H9 (cell line): ENCODE measurements at regions not wholly inside any gene's neighbourhood (a gene's known extent, or its start where the extent isn't known, plus 50 kb on each side); places are given as distances from the start of the nearest gene placed in this dataset.

Source experiments
- DNase-seq: peaks from one replicate; pipeline ENCODE4 v3.0.0-alpha.2; 2017
- H2AFZ ChIP-seq: one replicate; pipeline ENCODE4 v1.6.1; 2013; ENCODE audit warnings: mild to moderate bottlenecking, low read length, control low read depth, moderate library complexity
- H2AK5ac ChIP-seq: 2 replicates; pipeline ENCODE4 v1.6.1; 2013; ENCODE audit warnings: low read length, control low read depth, mixed read lengths; ENCODE audit not compliant: insufficient read length
- H2BK120ac ChIP-seq: one replicate; pipeline ENCODE4 v1.6.1; 2013; ENCODE audit warnings: low read depth, mild to moderate bottlenecking, low read length, control low read depth, inconsistent platforms; ENCODE audit not compliant: poor library complexity, severe bottlenecking
- H2BK12ac ChIP-seq: 2 replicates; pipeline ENCODE4 v1.6.1; 2013; ENCODE audit warnings: low read length, control low read depth, mixed read lengths, low read depth; ENCODE audit not compliant: insufficient read length
- H2BK15ac ChIP-seq: 2 replicates; pipeline ENCODE4 v1.6.1; 2013; ENCODE audit warnings: low read depth, low read length, control low read depth
- H2BK20ac ChIP-seq: one replicate; pipeline ENCODE4 v1.6.1; 2013; ENCODE audit warnings: low read depth, mild to moderate bottlenecking, low read length, control low read depth, inconsistent platforms; ENCODE audit not compliant: poor library complexity, severe bottlenecking
- H2BK5ac ChIP-seq: 2 replicates; pipeline ENCODE4 v1.6.1; 2013; ENCODE audit warnings: low read length, control low read depth, mixed read lengths; ENCODE audit not compliant: insufficient read length
- H3K14ac ChIP-seq: 2 replicates; pipeline ENCODE4 v1.6.1; 2013; ENCODE audit warnings: low read length, control low read depth; ENCODE audit not compliant: insufficient read depth
- H3K18ac ChIP-seq: 2 replicates; pipeline ENCODE4 v1.6.1; 2013; ENCODE audit warnings: low read depth, mild to moderate bottlenecking, mixed read lengths, low read length, control low read depth; ENCODE audit not compliant: insufficient read length
- H3K23ac ChIP-seq: 2 replicates; pipeline ENCODE4 v1.6.1; 2013; ENCODE audit warnings: low read length, control low read depth, mixed read lengths, low read depth; ENCODE audit not compliant: insufficient read length
- H3K23me2 ChIP-seq: 2 replicates; pipeline ENCODE4 v1.6.1; 2013; ENCODE audit warnings: low read depth, mild to moderate bottlenecking, mixed read lengths, low read length, control low read depth; ENCODE audit not compliant: insufficient read length, poor library complexity, severe bottlenecking
- H3K27ac ChIP-seq: 2 replicates; pipeline ENCODE4 v1.5.1; 2013; ENCODE audit warnings: low read length, control low read depth, mixed read lengths, low read depth; ENCODE audit not compliant: insufficient read length
- H3K27me3 ChIP-seq: 2 replicates; pipeline ENCODE4 v1.6.1; 2013; ENCODE audit warnings: low read length, control low read depth, inconsistent platforms; ENCODE audit not compliant: insufficient read depth
- H3K4ac ChIP-seq: 2 replicates; pipeline ENCODE4 v1.6.1; 2013; ENCODE audit warnings: low read depth, mild to moderate bottlenecking, control low read depth, inconsistent platforms, low read length, moderate library complexity
- H3K4me1 ChIP-seq: 2 replicates; pipeline ENCODE4 v1.6.1; 2013; ENCODE audit warnings: low read length, control low read depth, inconsistent platforms; ENCODE audit not compliant: insufficient read depth
- H3K4me2 ChIP-seq: 2 replicates; pipeline ENCODE4 v1.6.1; 2013; ENCODE audit warnings: low read length, control low read depth, mixed read lengths; ENCODE audit not compliant: insufficient read length, insufficient read depth
- H3K56ac ChIP-seq: 2 replicates; pipeline ENCODE4 v1.6.1; 2013; ENCODE audit warnings: low read depth, mild to moderate bottlenecking, mixed read lengths, low read length, control low read depth; ENCODE audit not compliant: insufficient read length
- H3K79me1 ChIP-seq: 2 replicates; pipeline ENCODE4 v1.6.1; 2013; ENCODE audit warnings: low read depth, mild to moderate bottlenecking, moderate library complexity, low read length, control low read depth, inconsistent platforms; ENCODE audit not compliant: insufficient read depth, poor library complexity, severe bottlenecking
- H3K79me2 ChIP-seq: 2 replicates; pipeline ENCODE4 v1.6.1; 2013; ENCODE audit warnings: low read length, control low read depth, inconsistent platforms; ENCODE audit not compliant: insufficient read depth
- H3K9ac ChIP-seq: 2 replicates; pipeline ENCODE4 v1.6.1; 2013; ENCODE audit warnings: low read length, control low read depth, mixed read lengths; ENCODE audit not compliant: insufficient read length; ENCODE audit errors: extremely low read depth
- H3K9me3 ChIP-seq: one replicate; pipeline ENCODE4 v1.6.1; 2013; ENCODE audit warnings: low read depth, low read length, inconsistent platforms; ENCODE audit not compliant: control insufficient read depth
- H3T11ph ChIP-seq: one replicate; pipeline ENCODE4 v1.6.1; 2013; ENCODE audit warnings: mild to moderate bottlenecking, low read length, control low read depth, inconsistent platforms
- H4K20me1 ChIP-seq: one replicate; pipeline ENCODE4 v1.6.1; 2013; ENCODE audit not compliant: control insufficient read depth, insufficient read length, insufficient read depth
- H4K5ac ChIP-seq: 2 replicates; pipeline ENCODE4 v1.6.1; 2013; ENCODE audit warnings: low read depth, mild to moderate bottlenecking, mixed read lengths, low read length, control low read depth; ENCODE audit not compliant: insufficient read length
- H4K8ac ChIP-seq: replicated peaks from 2 replicates; pipeline ENCODE4 v1.6.1; 2013; ENCODE audit warnings: low read length, control low read depth, mixed read lengths, low read depth; ENCODE audit not compliant: insufficient read length
- H4K91ac ChIP-seq: 2 replicates; pipeline ENCODE4 v1.6.1; 2013; ENCODE audit warnings: low read depth, mild to moderate bottlenecking, moderate library complexity, mixed read lengths, low read length, control low read depth; ENCODE audit not compliant: insufficient read length
- H3K27ac Mint-ChIP-seq, 3 experiments: 2 replicates in 2 of 3; 3 replicates in 1 of 3; pipeline ENCODE4 v1.8.0; 2020 to 2021; ENCODE audit warnings: mixed read lengths in 3 of 3, mild to moderate bottlenecking in 1 of 3, moderate library complexity in 1 of 3
- H3K27me3 Mint-ChIP-seq: 2 replicates; pipeline ENCODE4 v1.8.0; 2021; ENCODE audit warnings: low read depth, mild to moderate bottlenecking, moderate library complexity, mixed read lengths
- H3K36me3 Mint-ChIP-seq, 3 experiments: 2 replicates in 2 of 3; 3 replicates in 1 of 3; pipeline ENCODE4 v1.8.0; 2020 to 2021; ENCODE audit warnings: low read depth in 3 of 3, mixed read lengths in 3 of 3; ENCODE audit not compliant: insufficient read depth in 1 of 3
- H3K4me1 Mint-ChIP-seq, 2 experiments: 2 replicates each; pipeline ENCODE4 v1.8.0; 2020; ENCODE audit warnings: mixed read lengths in 2 of 2
- H3K4me3 Mint-ChIP-seq, 2 experiments: 2 replicates in 1 of 2; 3 replicates in 1 of 2; pipeline ENCODE4 v1.8.0; 2020 to 2021; ENCODE audit warnings: mild to moderate bottlenecking in 2 of 2, mixed read lengths in 2 of 2, moderate library complexity in 1 of 2
- H3K9me3 Mint-ChIP-seq, 2 experiments: 2 replicates in 1 of 2; 3 replicates in 1 of 2; pipeline ENCODE4 v1.8.0; 2020; ENCODE audit warnings: mild to moderate bottlenecking in 2 of 2, mixed read lengths in 2 of 2, moderate library complexity in 1 of 2
- WGBS: extraction: QIAGEN DNeasy Blood & Tissue Kit; methylation state at CpG from one replicate; pipeline ENCODE4 v1.1.7; 2013; ENCODE audit warnings: missing lambda C conversion rate, low lambda C conversion rate, mixed read lengths; ENCODE audit not compliant: insufficient read length; ENCODE audit errors: extremely low coverage; 5-methylcytosine and 5-hydroxymethylcytosine counted together
- TF ChIP-seq, protein P1 (sequence below): fragments of 200-600 bp; sonication (generic); conservative IDR thresholded peaks from 3 replicates; pipeline ENCODE4 v1.8.0; 2021; ENCODE audit warnings: antibody characterized with exemption, mild to moderate bottlenecking

DNA sequence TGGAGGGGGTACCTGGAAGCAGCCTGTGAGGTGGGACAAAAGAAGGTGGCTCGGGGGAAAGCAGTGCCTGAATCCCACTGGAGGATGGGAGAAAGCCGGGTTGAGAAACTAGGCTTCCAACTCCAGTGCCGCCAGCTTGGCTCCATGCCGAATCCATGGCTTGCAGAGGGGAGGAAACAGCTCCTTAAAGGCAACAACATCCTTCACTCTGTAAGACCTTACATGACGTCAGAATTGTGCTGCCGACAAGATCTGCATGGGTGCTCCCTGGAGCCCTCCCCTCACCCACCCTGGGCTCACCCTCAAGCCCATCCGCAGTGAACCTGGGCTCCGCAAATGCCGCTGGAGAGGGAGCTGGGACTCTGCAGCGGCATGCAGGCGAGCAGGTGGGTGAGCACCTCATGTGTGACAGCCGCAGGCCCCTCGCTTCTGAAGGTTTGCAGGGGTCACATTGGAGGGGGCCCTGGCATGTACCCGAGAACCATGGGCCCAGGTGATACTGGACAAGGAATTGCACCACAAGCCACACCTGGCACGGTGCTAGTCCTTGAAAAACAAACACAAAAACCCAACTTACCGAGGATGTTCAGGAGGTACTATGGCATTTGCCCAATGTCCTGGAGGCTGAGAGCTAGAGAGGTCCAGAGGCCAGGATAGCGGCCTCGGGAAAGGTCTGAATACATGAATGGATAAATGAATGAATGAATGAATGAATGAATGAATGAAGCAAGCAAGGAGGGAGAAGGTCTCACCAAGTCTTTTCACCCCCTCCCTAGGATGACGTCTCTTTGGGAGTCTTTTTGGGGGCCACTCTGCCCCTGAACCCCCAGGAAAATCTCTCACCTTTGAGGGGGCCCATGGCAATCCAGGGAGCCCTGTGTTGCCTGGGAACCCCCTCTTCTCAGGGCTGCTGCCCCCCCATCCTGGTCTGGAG, 238.6 kb upstream of the SHH start:
- Histone ChIP-seq H3K27ac (no peak overlapping the region), H3K79me1 (no peaks in the 10 kb centered on the region), H3K23me2 (no peaks in the 10 kb centered on the region), H3K27me3 (no peaks in the 10 kb centered on the region), H2AFZ (no peak overlapping the region), H3K23ac (no peak overlapping the region), H3K18ac (no peak overlapping the region), H2BK20ac (no peak overlapping the region), H4K91ac (no peak overlapping the region), H3K9me3 (no peaks in the 10 kb centered on the region), H3T11ph (no peak overlapping the region), H3K14ac (no peak overlapping the region), H4K20me1 (no peaks in the 10 kb centered on the region), H2BK12ac (no peak overlapping the region), H2AK5ac (no peak overlapping the region), H4K5ac (no peak overlapping the region), H3K79me2 (no peaks in the 10 kb centered on the region), H2BK5ac (no peak overlapping the region), H3K4me1 (no peaks in the 10 kb centered on the region), H3K56ac (no peak overlapping the region), H4K8ac (no peak overlapping the region), H3K4me2 (no peak overlapping the region), H2BK120ac (no peak overlapping the region), H3K9ac (no peak overlapping the region), H2BK15ac (no peak overlapping the region), H3K4ac (no peak overlapping the region)
- Mint-ChIP-seq H3K4me1 (no peaks in the 10 kb centered on the region), H3K9me3 (peaks cover 9 to 27% of the 10 kb centered on the region in 2 experiments; a peak in 4 of 5 replicates), H3K4me3 (no peak overlapping the region), H3K27ac (no peak overlapping the region; a peak in 1 of 7 replicates), H3K36me3 (no peaks in the 10 kb centered on the region), H3K27me3 (peaks cover 7% of the 10 kb centered on the region; the same call in 1 of the 2 replicates)
- WGBS, result no CpG with 5 or more reads among the region's 19 CpGs
- TF ChIP-seq, protein P1, sequence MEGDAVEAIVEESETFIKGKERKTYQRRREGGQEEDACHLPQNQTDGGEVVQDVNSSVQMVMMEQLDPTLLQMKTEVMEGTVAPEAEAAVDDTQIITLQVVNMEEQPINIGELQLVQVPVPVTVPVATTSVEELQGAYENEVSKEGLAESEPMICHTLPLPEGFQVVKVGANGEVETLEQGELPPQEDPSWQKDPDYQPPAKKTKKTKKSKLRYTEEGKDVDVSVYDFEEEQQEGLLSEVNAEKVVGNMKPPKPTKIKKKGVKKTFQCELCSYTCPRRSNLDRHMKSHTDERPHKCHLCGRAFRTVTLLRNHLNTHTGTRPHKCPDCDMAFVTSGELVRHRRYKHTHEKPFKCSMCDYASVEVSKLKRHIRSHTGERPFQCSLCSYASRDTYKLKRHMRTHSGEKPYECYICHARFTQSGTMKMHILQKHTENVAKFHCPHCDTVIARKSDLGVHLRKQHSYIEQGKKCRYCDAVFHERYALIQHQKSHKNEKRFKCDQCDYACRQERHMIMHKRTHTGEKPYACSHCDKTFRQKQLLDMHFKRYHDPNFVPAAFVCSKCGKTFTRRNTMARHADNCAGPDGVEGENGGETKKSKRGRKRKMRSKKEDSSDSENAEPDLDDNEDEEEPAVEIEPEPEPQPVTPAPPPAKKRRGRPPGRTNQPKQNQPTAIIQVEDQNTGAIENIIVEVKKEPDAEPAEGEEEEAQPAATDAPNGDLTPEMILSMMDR, result no peak
- no peak for DNase-seq
